ENCODE measurements at regions not wholly inside any gene's neighbourhood (a gene's known extent, or its start where the extent isn't known, plus 50 kb on each side); places are given as distances from the start of the nearest gene placed in this dataset.

DNA sequence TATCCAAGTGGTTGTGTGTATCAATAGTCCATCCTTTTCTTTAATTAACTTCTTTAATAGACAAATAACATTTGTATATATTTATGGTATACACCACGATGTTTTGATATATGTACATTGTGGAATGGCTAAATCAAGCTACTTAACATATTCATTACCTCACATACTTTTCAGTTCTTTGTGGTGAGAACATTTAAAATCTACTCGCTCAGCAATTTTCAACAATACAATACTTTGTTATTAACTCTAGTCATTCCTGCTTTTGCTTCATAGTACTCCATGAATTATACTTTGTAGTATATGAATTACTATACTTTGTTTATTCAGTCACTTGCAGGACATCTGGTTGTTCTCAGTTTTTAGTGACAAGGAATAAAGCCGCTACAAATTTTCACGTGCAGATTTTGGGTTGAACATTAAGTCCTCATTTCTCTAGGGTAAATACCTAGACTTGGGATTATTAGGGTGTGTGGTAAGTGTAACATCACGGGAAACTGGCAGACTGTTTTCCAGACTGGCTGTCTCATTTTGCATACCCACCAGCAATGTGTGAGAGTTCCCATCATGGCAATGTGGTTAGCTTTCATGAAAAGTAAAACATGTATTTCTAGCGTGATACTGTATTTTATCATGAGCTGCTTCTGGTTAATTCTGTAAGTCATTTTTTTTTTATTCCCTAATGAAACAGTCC lies 354.4 kb upstream of the WWC1 start:
- Mint-ChIP-seq H3K27ac (no peak overlapping the region), H3K9me3 (no peaks in the 10 kb centered on the region), H3K36me3 (no peaks in the 10 kb centered on the region), H3K27me3 (ENCODE audit: low read depth) (no peaks in the 10 kb centered on the region), H3K4me3 (no peak overlapping the region), H3K4me1 (no peaks in the 10 kb centered on the region)
- ChIA-PET POLR2A (no interaction called here), CTCF (no interaction called here)
- ATAC-seq (no peak), DNase-seq (ENCODE audit: low spot score) (no peak)
- TF ChIP-seq OVOL2 (CRISPR knock-in tag; IDR thresholded peaks at IDR 0.05; ENCODE audit: borderline replicate concordance) (no peak), ZNF232 (CRISPR knock-in tag; IDR thresholded peaks at IDR 0.05) (no peak), CREM (CRISPR knock-in tag; IDR thresholded peaks at IDR 0.05) (no peak), MYBL2 (CRISPR knock-in tag; IDR thresholded peaks at IDR 0.05) (no peak), TP53 (CRISPR knock-in tag; IDR thresholded peaks at IDR 0.05) (no peak), GABPB1 (CRISPR knock-in tag; IDR thresholded peaks at IDR 0.05) (no peak), NR2C2 (CRISPR knock-in tag; IDR thresholded peaks at IDR 0.05) (no peak), IRF2 (CRISPR knock-in tag; IDR thresholded peaks at IDR 0.05; ENCODE audit: borderline replicate concordance, low read depth) (no peak), ETV6 (CRISPR knock-in tag; IDR thresholded peaks at IDR 0.05) (no peak), KAT7 (CRISPR knock-in tag; IDR thresholded peaks at IDR 0.05; ENCODE audit: borderline replicate concordance) (no peak)
- TF ChIP-seq, protein P1, sequence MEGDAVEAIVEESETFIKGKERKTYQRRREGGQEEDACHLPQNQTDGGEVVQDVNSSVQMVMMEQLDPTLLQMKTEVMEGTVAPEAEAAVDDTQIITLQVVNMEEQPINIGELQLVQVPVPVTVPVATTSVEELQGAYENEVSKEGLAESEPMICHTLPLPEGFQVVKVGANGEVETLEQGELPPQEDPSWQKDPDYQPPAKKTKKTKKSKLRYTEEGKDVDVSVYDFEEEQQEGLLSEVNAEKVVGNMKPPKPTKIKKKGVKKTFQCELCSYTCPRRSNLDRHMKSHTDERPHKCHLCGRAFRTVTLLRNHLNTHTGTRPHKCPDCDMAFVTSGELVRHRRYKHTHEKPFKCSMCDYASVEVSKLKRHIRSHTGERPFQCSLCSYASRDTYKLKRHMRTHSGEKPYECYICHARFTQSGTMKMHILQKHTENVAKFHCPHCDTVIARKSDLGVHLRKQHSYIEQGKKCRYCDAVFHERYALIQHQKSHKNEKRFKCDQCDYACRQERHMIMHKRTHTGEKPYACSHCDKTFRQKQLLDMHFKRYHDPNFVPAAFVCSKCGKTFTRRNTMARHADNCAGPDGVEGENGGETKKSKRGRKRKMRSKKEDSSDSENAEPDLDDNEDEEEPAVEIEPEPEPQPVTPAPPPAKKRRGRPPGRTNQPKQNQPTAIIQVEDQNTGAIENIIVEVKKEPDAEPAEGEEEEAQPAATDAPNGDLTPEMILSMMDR (IDR thresholded peaks at IDR 0.05) = no peak
- TF ChIP-seq, protein P2, sequence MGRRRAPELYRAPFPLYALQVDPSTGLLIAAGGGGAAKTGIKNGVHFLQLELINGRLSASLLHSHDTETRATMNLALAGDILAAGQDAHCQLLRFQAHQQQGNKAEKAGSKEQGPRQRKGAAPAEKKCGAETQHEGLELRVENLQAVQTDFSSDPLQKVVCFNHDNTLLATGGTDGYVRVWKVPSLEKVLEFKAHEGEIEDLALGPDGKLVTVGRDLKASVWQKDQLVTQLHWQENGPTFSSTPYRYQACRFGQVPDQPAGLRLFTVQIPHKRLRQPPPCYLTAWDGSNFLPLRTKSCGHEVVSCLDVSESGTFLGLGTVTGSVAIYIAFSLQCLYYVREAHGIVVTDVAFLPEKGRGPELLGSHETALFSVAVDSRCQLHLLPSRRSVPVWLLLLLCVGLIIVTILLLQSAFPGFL (CRISPR knock-in tag; IDR thresholded peaks at IDR 0.05; ENCODE audit: borderline replicate concordance) = no peak
- TF ChIP-seq, protein P3, sequence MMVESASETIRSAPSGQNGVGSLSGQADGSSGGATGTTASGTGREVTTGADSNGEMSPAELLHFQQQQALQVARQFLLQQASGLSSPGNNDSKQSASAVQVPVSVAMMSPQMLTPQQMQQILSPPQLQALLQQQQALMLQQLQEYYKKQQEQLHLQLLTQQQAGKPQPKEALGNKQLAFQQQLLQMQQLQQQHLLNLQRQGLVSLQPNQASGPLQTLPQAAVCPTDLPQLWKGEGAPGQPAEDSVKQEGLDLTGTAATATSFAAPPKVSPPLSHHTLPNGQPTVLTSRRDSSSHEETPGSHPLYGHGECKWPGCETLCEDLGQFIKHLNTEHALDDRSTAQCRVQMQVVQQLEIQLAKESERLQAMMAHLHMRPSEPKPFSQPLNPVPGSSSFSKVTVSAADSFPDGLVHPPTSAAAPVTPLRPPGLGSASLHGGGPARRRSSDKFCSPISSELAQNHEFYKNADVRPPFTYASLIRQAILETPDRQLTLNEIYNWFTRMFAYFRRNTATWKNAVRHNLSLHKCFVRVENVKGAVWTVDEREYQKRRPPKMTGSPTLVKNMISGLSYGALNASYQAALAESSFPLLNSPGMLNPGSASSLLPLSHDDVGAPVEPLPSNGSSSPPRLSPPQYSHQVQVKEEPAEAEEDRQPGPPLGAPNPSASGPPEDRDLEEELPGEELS (CRISPR knock-in tag; IDR thresholded peaks at IDR 0.05) = no peak
- TF ChIP-seq, protein P4, sequence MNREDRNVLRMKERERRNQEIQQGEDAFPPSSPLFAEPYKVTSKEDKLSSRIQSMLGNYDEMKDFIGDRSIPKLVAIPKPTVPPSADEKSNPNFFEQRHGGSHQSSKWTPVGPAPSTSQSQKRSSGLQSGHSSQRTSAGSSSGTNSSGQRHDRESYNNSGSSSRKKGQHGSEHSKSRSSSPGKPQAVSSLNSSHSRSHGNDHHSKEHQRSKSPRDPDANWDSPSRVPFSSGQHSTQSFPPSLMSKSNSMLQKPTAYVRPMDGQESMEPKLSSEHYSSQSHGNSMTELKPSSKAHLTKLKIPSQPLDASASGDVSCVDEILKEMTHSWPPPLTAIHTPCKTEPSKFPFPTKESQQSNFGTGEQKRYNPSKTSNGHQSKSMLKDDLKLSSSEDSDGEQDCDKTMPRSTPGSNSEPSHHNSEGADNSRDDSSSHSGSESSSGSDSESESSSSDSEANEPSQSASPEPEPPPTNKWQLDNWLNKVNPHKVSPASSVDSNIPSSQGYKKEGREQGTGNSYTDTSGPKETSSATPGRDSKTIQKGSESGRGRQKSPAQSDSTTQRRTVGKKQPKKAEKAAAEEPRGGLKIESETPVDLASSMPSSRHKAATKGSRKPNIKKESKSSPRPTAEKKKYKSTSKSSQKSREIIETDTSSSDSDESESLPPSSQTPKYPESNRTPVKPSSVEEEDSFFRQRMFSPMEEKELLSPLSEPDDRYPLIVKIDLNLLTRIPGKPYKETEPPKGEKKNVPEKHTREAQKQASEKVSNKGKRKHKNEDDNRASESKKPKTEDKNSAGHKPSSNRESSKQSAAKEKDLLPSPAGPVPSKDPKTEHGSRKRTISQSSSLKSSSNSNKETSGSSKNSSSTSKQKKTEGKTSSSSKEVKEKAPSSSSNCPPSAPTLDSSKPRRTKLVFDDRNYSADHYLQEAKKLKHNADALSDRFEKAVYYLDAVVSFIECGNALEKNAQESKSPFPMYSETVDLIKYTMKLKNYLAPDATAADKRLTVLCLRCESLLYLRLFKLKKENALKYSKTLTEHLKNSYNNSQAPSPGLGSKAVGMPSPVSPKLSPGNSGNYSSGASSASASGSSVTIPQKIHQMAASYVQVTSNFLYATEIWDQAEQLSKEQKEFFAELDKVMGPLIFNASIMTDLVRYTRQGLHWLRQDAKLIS (CRISPR knock-in tag; IDR thresholded peaks at IDR 0.05; ENCODE audit: borderline replicate concordance) = no peak
- TF ChIP-seq, protein P5, sequence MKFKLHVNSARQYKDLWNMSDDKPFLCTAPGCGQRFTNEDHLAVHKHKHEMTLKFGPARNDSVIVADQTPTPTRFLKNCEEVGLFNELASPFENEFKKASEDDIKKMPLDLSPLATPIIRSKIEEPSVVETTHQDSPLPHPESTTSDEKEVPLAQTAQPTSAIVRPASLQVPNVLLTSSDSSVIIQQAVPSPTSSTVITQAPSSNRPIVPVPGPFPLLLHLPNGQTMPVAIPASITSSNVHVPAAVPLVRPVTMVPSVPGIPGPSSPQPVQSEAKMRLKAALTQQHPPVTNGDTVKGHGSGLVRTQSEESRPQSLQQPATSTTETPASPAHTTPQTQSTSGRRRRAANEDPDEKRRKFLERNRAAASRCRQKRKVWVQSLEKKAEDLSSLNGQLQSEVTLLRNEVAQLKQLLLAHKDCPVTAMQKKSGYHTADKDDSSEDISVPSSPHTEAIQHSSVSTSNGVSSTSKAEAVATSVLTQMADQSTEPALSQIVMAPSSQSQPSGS (CRISPR knock-in tag; IDR thresholded peaks at IDR 0.05; ENCODE audit: borderline replicate concordance, low read depth) = no peak

DNA sequence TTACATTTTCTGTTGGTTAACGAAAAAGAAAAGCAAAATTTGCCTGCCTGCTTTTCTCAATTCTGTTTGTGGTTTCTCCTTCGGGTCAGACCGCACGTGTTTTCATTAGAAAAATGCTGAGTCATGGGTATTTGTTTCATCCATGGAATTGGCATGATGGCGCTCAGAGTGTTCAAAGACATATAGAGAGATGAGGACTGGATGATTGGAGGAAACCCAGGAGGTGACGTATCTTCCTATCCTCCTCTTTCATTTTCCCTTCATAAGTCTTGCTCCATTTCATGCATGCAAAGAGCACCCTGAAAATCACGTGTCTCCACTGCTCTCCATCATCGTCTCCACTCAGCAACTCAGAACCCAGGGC lies 353.8 kb upstream of the WWC1 start:
- Mint-ChIP-seq H3K4me1 (no peaks in the 10 kb centered on the region), H3K9me3 (no peaks in the 10 kb centered on the region), H3K27me3 (ENCODE audit: low read depth) (no peaks in the 10 kb centered on the region), H3K36me3 (no peaks in the 10 kb centered on the region), H3K4me3 (no peak overlapping the region), H3K27ac (no peak overlapping the region)
- ChIA-PET POLR2A (no interaction called here), CTCF (no interaction called here)
- ATAC-seq (no peak), DNase-seq (ENCODE audit: low spot score) (no peak)
- no peak for TF ChIP-seq NFE2L1 (CRISPR knock-in tag; IDR thresholded peaks at IDR 0.05)
- TF ChIP-seq FOXJ3 (CRISPR knock-in tag; IDR thresholded peaks at IDR 0.05; ENCODE audit: borderline replicate concordance) = no peak
- TF ChIP-seq MXD4 (CRISPR knock-in tag; IDR thresholded peaks at IDR 0.05; ENCODE audit: borderline replicate concordance) = no peak
- TF ChIP-seq, protein P6, sequence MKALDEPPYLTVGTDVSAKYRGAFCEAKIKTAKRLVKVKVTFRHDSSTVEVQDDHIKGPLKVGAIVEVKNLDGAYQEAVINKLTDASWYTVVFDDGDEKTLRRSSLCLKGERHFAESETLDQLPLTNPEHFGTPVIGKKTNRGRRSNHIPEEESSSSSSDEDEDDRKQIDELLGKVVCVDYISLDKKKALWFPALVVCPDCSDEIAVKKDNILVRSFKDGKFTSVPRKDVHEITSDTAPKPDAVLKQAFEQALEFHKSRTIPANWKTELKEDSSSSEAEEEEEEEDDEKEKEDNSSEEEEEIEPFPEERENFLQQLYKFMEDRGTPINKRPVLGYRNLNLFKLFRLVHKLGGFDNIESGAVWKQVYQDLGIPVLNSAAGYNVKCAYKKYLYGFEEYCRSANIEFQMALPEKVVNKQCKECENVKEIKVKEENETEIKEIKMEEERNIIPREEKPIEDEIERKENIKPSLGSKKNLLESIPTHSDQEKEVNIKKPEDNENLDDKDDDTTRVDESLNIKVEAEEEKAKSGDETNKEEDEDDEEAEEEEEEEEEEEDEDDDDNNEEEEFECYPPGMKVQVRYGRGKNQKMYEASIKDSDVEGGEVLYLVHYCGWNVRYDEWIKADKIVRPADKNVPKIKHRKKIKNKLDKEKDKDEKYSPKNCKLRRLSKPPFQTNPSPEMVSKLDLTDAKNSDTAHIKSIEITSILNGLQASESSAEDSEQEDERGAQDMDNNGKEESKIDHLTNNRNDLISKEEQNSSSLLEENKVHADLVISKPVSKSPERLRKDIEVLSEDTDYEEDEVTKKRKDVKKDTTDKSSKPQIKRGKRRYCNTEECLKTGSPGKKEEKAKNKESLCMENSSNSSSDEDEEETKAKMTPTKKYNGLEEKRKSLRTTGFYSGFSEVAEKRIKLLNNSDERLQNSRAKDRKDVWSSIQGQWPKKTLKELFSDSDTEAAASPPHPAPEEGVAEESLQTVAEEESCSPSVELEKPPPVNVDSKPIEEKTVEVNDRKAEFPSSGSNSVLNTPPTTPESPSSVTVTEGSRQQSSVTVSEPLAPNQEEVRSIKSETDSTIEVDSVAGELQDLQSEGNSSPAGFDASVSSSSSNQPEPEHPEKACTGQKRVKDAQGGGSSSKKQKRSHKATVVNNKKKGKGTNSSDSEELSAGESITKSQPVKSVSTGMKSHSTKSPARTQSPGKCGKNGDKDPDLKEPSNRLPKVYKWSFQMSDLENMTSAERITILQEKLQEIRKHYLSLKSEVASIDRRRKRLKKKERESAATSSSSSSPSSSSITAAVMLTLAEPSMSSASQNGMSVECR (CRISPR knock-in tag; IDR thresholded peaks at IDR 0.05; ENCODE audit: borderline replicate concordance) = no peak
- no peak for TF ChIP-seq NFYB (CRISPR knock-in tag; conservative IDR thresholded peaks at IDR 0.05; ENCODE audit: low read depth)
- TF ChIP-seq NFATC4 (CRISPR knock-in tag; IDR thresholded peaks at IDR 0.05) = no peak
- no peak for TF ChIP-seq ZNF671 (CRISPR knock-in tag; IDR thresholded peaks at IDR 0.05)
